Ovary (tissue), 7 donors: ENCODE measurements at regions not wholly inside any gene's neighbourhood (a gene's known extent, or its start where the extent isn't known, plus 50 kb on each side); places are given as distances from the start of the nearest gene placed in this dataset.

ENCODE experiments used
- DNase-seq, 5 donors: peaks; one replicate each; pipeline ENCODE4 v3.0.0-alpha.2; 2019 to 2020
- H3K27ac ChIP-seq, 2 donors: fragments of 200-600 bp; one replicate each; pipeline versions ENCODE4 v1.5.1 to v1.8.0; 2019 to 2022
- H3K27me3 ChIP-seq: fragments of 200-600 bp; one replicate; pipeline ENCODE4 v1.8.0; 2022
- H3K36me3 ChIP-seq: fragments of 200-600 bp; sonication (generic); one replicate; pipeline ENCODE4 v1.5.1; 2019
- H3K4me1 ChIP-seq: one replicate; pipeline ENCODE4 v1.8.1; 2013; ENCODE audit warnings: mild to moderate bottlenecking, moderate library complexity; ENCODE audit not compliant: insufficient read depth
- H3K4me3 ChIP-seq: fragments of 200-600 bp; sonication (generic); one replicate; pipeline ENCODE4 v1.5.1; 2017
- H3K9me3 ChIP-seq, 2 donors: fragments of 200-600 bp in 1 of 2; sonication (generic) in 1 of 2; one replicate each; pipeline versions ENCODE4 v1.5.1 to v1.8.1; 2013 to 2019; ENCODE audit warnings: mild to moderate bottlenecking in 1 of 2, moderate library complexity in 1 of 2
- CTCF ChIP-seq, 3 donors: fragments of 450-650 bp in 2 of 3; fragments of 200-600 bp in 1 of 3; IDR thresholded peaks; one replicate each; pipeline versions ENCODE4 v1.5.1 to v1.8.0; 2016 to 2022; ENCODE audit warnings: antibody characterized with exemption in 3 of 3, mild to moderate bottlenecking in 1 of 3
- EP300 ChIP-seq: sonication (generic); formaldehyde crosslinking; IDR thresholded peaks from one replicate; pipeline ENCODE4 v1.6.1; 2017; ENCODE audit warnings: antibody characterized with exemption
- POLR2A ChIP-seq: fragments of 450-650 bp; IDR thresholded peaks from one replicate; pipeline ENCODE4 v1.6.1; 2017; ENCODE audit warnings: antibody characterized with exemption, mild to moderate bottlenecking, moderate library complexity
- WGBS, 3 donors: extraction: QIAGEN DNeasy Blood & Tissue Kit in 1 of 3; methylation state at CpG; one replicate each; pipeline versions ENCODE4 v1.1.5 to v1.1.7; 2013 to 2017; 5-methylcytosine and 5-hydroxymethylcytosine counted together
- intact Hi-C, 4 donors: fragments of 100-400 bp; cut with DNase I; formaldehyde crosslinking; loops; one replicate each; pipeline versions ENCODE4 v1.11.0 to v1.15.1; 2022 to 2023
- donor health status: DM: no; HTN: no; CAD: no; lungs with moderate emphysema.
- donor health status: DM: no; HTN: no; CAD: no.
- donor health status: Bipolar disorder and iron deficiency.
- donor health status: DM: no; HTN: no; CAD: no.
- donor health status: DM: yes; HTN: yes; CAD: no.

DNA sequence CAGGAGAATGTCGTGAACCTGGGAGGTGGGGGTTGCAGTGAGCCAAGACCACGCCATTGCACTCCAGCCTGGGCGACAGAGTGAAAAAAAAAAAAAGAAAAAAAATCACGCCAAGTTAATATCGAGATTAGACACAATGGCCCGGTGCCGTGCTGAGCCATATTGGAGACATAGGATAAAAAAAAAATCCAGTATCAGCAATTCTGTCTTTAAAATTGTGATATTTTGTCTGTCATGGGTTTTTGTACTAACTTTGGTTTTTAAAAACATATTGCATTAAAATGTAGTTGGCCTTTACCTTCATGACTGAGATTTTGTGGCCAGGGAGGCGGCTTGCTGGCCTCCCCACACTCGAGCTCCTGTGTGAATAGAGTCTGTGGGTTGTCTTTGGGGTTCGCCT is 62.8 kb upstream of the PITRM1 start:
- no peak overlapping the region for H3K4me3 ChIP-seq
- no peak for DNase-seq
- intact Hi-C loops = loop anchor here in 3 of 4 donors (10.0 kb wide), 2 partner anchors 1419 to 1529 kb away; no protein-coding TSS in a partner anchor
- no peaks in the 10 kb centered on the region for H3K4me1 ChIP-seq
- no peak overlapping the region for H3K27ac ChIP-seq
- H3K27me3 ChIP-seq = no peaks in the 10 kb centered on the region
- no peaks in the 10 kb centered on the region for H3K36me3 ChIP-seq
- no peak for TF ChIP-seq EP300
- TF ChIP-seq CTCF (IDR thresholded peaks at IDR 0.05) = no peak
- no peak for TF ChIP-seq POLR2A
- WGBS, 3 donors = 89 to 93% (median 92%) methylated on average over 10 of the region's 10 CpGs
- no peaks in the 10 kb centered on the region for H3K9me3 ChIP-seq

GRCh38 chr10:3233486-3233990 is 61.0 kb upstream of the PITRM1 start:
- 80 to 92% (median 89%) methylated on average over 5 of the region's 5 CpGs for WGBS, 3 donors
- Histone ChIP-seq H3K27ac (no peak overlapping the region), H3K4me3 (no peak overlapping the region), H3K27me3 (no peaks in the 10 kb centered on the region), H3K36me3 (no peaks in the 10 kb centered on the region), H3K4me1 (no peaks in the 10 kb centered on the region), H3K9me3 (no peaks in the 10 kb centered on the region)
- no peak for DNase-seq
- TF ChIP-seq POLR2A (no peak), CTCF (IDR thresholded peaks at IDR 0.05) (no peak), EP300 (no peak)
- intact Hi-C loops = loop anchor here in 3 of 4 donors (10.0 kb wide), 2 partner anchors 1421 to 1531 kb away; no protein-coding TSS in a partner anchor

DNA sequence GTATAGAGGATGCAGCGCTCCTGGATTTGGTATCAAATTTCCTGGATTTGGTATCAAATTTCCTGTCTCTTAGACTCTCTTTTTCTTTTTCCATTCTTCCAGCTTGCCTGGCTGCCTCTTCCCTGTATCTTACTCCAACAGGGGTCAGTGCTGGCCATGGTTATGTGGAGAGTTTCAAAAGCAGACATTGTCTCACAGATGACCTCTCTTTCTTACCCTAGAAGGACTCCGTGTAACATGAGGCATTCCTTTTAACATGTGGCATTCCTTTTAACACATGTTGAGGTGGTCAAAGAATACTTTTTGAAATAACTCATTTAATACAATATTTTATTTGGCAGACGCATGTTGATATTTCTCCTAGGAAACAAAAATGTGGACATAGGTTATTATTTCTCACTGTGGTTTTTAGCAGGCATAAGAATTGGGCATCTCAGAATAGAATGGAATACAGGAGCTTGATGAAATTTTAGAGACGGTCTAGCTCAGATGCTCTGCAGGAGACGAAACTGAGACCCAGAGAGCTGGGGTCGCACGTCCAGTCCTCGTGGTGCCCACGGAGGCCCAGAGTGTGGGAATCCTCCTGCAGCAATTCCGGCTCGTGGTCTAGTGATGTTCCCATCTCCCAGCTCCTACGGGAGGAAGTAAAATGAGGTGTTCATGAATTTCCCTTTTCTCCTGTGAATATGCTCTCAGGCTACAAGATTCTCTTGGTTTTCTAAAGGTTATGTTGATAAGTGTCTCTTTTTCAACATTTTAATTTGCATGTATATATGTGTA is 59.6 kb upstream of the PITRM1 start:
- 90 to 95% (median 94%) methylated on average over 12 of the region's 12 CpGs for WGBS, 3 donors
- DNase-seq = no peak
- Histone ChIP-seq H3K9me3 (no peaks in the 10 kb centered on the region), H3K27me3 (no peaks in the 10 kb centered on the region), H3K4me1 (peaks cover 3% of the 10 kb centered on the region), H3K36me3 (no peaks in the 10 kb centered on the region), H3K27ac (no peak overlapping the region), H3K4me3 (no peak overlapping the region)
- intact Hi-C loops = loop anchor here in 3 of 4 donors (10.0 kb wide), 2 partner anchors 1423 to 1533 kb away; no protein-coding TSS in a partner anchor
- TF ChIP-seq EP300 = no peak
- TF ChIP-seq CTCF (IDR thresholded peaks at IDR 0.05) = no peak
- no peak for TF ChIP-seq POLR2A

GRCh38 chr10:3229815-3230214 is 57.2 kb upstream of the PITRM1 start:
- Histone ChIP-seq H3K9me3 (no peaks in the 10 kb centered on the region), H3K36me3 (no peaks in the 10 kb centered on the region), H3K27ac (no peak overlapping the region), H3K4me3 (no peak overlapping the region), H3K4me1 (peaks cover 4% of the 10 kb centered on the region), H3K27me3 (no peaks in the 10 kb centered on the region)
- intact Hi-C loops = loop anchor here in 3 of 4 donors (10.0 kb wide), 2 partner anchors 1425 to 1535 kb away; no protein-coding TSS in a partner anchor
- 80 to 83% (median 83%) methylated on average over 3 of the region's 3 CpGs for WGBS, 3 donors
- DNase-seq = no peak
- TF ChIP-seq CTCF (IDR thresholded peaks at IDR 0.05) (no peak), EP300 (no peak), POLR2A (no peak)
